OCI-LY7 (cell line): ENCODE measurements at regions not wholly inside any gene's neighbourhood (a gene's known extent, or its start where the extent isn't known, plus 50 kb on each side); places are given as distances from the start of the nearest gene placed in this dataset.

Experiments used
- CTCF ChIP-seq: fragments of 200-600 bp; sonication (generic); conservative IDR thresholded peaks from 2 replicates; pipeline ENCODE4 v1.5.1; 2014; ENCODE audit warnings: mild to moderate bottlenecking, antibody characterized with exemption, low read length, moderate library complexity, mixed read lengths
- EZH2phosphoT487 ChIP-seq: fragments of 200-600 bp; sonication (generic); IDR thresholded peaks from 2 replicates; pipeline ENCODE4 v1.6.1; 2018; ENCODE audit warnings: low read depth, borderline replicate concordance, mild to moderate bottlenecking, mixed run types, antibody characterized with exemption, low read length, moderate library complexity, mixed read lengths

- TF ChIP-seq CTCF = no peak
- no peak for TF ChIP-seq EZH2phosphoT487
These were observed 147.6 kb upstream of the SPRY4 start for GRCh38 chr5:142472306-142472951.
